NCI-H1105 (cell line): ENCODE measurements at regions not wholly inside any gene's neighbourhood (a gene's known extent, or its start where the extent isn't known, plus 50 kb on each side); places are given as distances from the start of the nearest gene placed in this dataset.
A peak's percentile ranks its signal among the peaks of the same experiment; 100 is the strongest.

Experiments
- DNase-seq: peaks from one replicate; lab custom pipeline; 2025; lab: John Stamatoyannopoulos, UW

GRCh38 chr6:2462831-2463230, 217.4 kb upstream of the GMDS start:
- DNase-seq: no peak

GRCh38 chr6:2460216-2460745, 214.9 kb upstream of the GMDS start:
- DNase-seq: no peak

GRCh38 chr6:2454180-2454579, 208.8 kb upstream of the GMDS start:
- DNase-seq: no peak

- DNase-seq: peak; percentile 93
These were observed 205.1 kb upstream of the GMDS start for GRCh38 chr6:2450546-2450945.

- DNase-seq: no peak
These were observed 204.2 kb upstream of the GMDS start for GRCh38 chr6:2449572-2449940.

GRCh38 chr6:2448826-2449571, 203.6 kb upstream of the GMDS start:
- peak; percentile 85 for DNase-seq

- DNase-seq: no peak
These were observed 202.5 kb upstream of the GMDS start for GRCh38 chr6:2447931-2448330.

- DNase-seq: no peak
These were observed 202.0 kb upstream of the GMDS start for GRCh38 chr6:2447318-2447920.

GRCh38 chr6:2441601-2442475, 196.4 kb upstream of the GMDS start:
- no peak for DNase-seq

- no peak for DNase-seq
These were observed 195.1 kb upstream of the GMDS start for GRCh38 chr6:2440516-2440915.

- DNase-seq: no peak
These were observed 194.2 kb upstream of the GMDS start for GRCh38 chr6:2439632-2440031.

- no peak for DNase-seq
These were observed 193.7 kb upstream of the GMDS start for GRCh38 chr6:2439082-2439481.

- DNase-seq: no peak
These were observed 191.2 kb upstream of the GMDS start for GRCh38 chr6:2436410-2437154.

GRCh38 chr6:2435323-2435722, 189.9 kb upstream of the GMDS start:
- DNase-seq: no peak

- DNase-seq: no peak
These were observed 189.5 kb upstream of the GMDS start for GRCh38 chr6:2434912-2435311.

- DNase-seq: no peak
These were observed 188.7 kb upstream of the GMDS start for GRCh38 chr6:2434116-2434515.

- no peak for DNase-seq
These were observed 188.3 kb upstream of the GMDS start for GRCh38 chr6:2433711-2434110.

GRCh38 chr6:2433266-2433665, 187.9 kb upstream of the GMDS start:
- no peak for DNase-seq

GRCh38 chr6:2432292-2432691, 186.9 kb upstream of the GMDS start:
- no peak for DNase-seq

- DNase-seq: no peak
These were observed 185.2 kb upstream of the GMDS start for GRCh38 chr6:2430612-2431011.

- DNase-seq: no peak
These were observed 184.1 kb upstream of the GMDS start for GRCh38 chr6:2429460-2429859.

- DNase-seq: no peak
These were observed 183.6 kb upstream of the GMDS start for GRCh38 chr6:2429032-2429431.
